Epithelial cell of esophagus (primary cell): ENCODE measurements at regions not wholly inside any gene's neighbourhood (a gene's known extent, or its start where the extent isn't known, plus 50 kb on each side); places are given as distances from the start of the nearest gene placed in this dataset.

Experiments
- DNase-seq: peaks from one replicate; pipeline ENCODE4 v3.0.0; 2010; ENCODE audit warnings: low read depth
- H3K4me3 ChIP-seq: 2 replicates; pipeline ENCODE4 v1.5.1; 2011; ENCODE audit warnings: mild to moderate bottlenecking, low read length, control low read depth
- CTCF ChIP-seq: IDR thresholded peaks from 2 replicates; pipeline ENCODE4 v1.5.1; 2011; ENCODE audit warnings: low read depth, mild to moderate bottlenecking, low read length, control low read depth, inconsistent platforms; ENCODE audit not compliant: insufficient read depth; ENCODE audit errors: missing control alignments

GRCh38 chr2:2879071-2879470 lies 498.5 kb downstream of the EIPR1 start:
- no peak for TF ChIP-seq CTCF
- H3K4me3 ChIP-seq = no peak overlapping the region
- no peak for DNase-seq

- DNase-seq = no peak
- no peak overlapping the region for H3K4me3 ChIP-seq
- TF ChIP-seq CTCF = no peak
Observed at GRCh38 chr2:2877427-2877826, 500.2 kb downstream of the EIPR1 start.

- DNase-seq = no peak
- TF ChIP-seq CTCF = no peak
- H3K4me3 ChIP-seq = no peak overlapping the region
Observed at GRCh38 chr2:2876331-2877221, 501.0 kb downstream of the EIPR1 start.

- DNase-seq = no peak
- no peak for TF ChIP-seq CTCF
- H3K4me3 ChIP-seq = no peak overlapping the region
Observed at GRCh38 chr2:2875831-2876230, 501.8 kb downstream of the EIPR1 start.

- TF ChIP-seq CTCF = no peak
- no peak for DNase-seq
- no peak overlapping the region for H3K4me3 ChIP-seq
Observed at GRCh38 chr2:2875296-2875695, 502.3 kb downstream of the EIPR1 start.

GRCh38 chr2:2874805-2875204 lies 502.8 kb downstream of the EIPR1 start:
- no peak overlapping the region for H3K4me3 ChIP-seq
- TF ChIP-seq CTCF = no peak
- no peak for DNase-seq

GRCh38 chr2:2874341-2874740 lies 503.3 kb downstream of the EIPR1 start:
- no peak for DNase-seq
- no peak overlapping the region for H3K4me3 ChIP-seq
- no peak for TF ChIP-seq CTCF
